ENCODE measurements at regions not wholly inside any gene's neighbourhood (a gene's known extent, or its start where the extent isn't known, plus 50 kb on each side); places are given as distances from the start of the nearest gene placed in this dataset.
A peak's percentile ranks its signal among the peaks of the same experiment; 100 is the strongest.

DNA sequence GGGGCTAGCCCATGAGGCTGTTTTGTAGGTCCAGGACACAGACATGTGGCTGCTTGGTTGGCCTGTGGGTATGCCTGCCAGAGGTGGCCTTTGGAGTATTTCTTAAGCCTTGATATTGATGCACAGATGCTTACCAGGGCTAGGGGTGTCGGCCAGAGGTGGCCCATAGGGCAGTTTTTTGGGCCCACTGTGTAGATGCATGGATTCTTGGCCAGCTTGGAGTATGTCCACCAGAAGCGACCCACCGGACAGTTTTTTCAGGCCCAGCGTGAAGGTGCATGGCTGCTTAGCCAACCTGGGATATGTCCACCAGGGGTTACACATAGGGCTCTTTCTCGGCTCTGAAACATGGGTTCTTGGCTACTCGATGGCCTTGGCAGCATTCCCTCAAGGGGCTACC, 1199.1 kb downstream of the CNTNAP5 start:
- TF ChIP-seq, protein P1, sequence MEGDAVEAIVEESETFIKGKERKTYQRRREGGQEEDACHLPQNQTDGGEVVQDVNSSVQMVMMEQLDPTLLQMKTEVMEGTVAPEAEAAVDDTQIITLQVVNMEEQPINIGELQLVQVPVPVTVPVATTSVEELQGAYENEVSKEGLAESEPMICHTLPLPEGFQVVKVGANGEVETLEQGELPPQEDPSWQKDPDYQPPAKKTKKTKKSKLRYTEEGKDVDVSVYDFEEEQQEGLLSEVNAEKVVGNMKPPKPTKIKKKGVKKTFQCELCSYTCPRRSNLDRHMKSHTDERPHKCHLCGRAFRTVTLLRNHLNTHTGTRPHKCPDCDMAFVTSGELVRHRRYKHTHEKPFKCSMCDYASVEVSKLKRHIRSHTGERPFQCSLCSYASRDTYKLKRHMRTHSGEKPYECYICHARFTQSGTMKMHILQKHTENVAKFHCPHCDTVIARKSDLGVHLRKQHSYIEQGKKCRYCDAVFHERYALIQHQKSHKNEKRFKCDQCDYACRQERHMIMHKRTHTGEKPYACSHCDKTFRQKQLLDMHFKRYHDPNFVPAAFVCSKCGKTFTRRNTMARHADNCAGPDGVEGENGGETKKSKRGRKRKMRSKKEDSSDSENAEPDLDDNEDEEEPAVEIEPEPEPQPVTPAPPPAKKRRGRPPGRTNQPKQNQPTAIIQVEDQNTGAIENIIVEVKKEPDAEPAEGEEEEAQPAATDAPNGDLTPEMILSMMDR (conservative IDR thresholded peaks at IDR 0.05): no peak
- Mint-ChIP-seq H3K27me3 (ENCODE audit: insufficient read depth) (no peaks in the 10 kb centered on the region), H3K9me3 (peaks cover 20% of the 10 kb centered on the region), H3K4me1 (peaks cover 2% of the 10 kb centered on the region), H3K36me3 (ENCODE audit: low read depth) (no peaks in the 10 kb centered on the region), H3K27ac (no peak overlapping the region), H3K4me3 (no peak overlapping the region)
- Histone ChIP-seq H3K4me1 (ENCODE audit: control insufficient read depth, insufficient read depth, low read length) (no peaks in the 10 kb centered on the region), H3K36me3 (ENCODE audit: control insufficient read depth, insufficient read depth, low read length) (no peaks in the 10 kb centered on the region), H3K4me3 (ENCODE audit: low read length) (no peak overlapping the region), H3K27ac (ENCODE audit: low read depth, low read length) (no peak overlapping the region), H3K9ac (ENCODE audit: extremely low read depth, low read length, poor library complexity, severe bottlenecking) (no peak overlapping the region), H3K27me3 (ENCODE audit: control insufficient read depth, insufficient read depth, low read length, poor library complexity, severe bottlenecking) (no peaks in the 10 kb centered on the region), H3K9me3 (ENCODE audit: control insufficient read depth, low read length) (peaks cover 7% of the 10 kb centered on the region)
- 92 to 97% methylated on average over 6 of the region's 6 CpGs for WGBS, 2 experiments (ENCODE audit: insufficient coverage in 1 of 2, insufficient read length in 1 of 2)
- no peak for DNase-seq

DNA sequence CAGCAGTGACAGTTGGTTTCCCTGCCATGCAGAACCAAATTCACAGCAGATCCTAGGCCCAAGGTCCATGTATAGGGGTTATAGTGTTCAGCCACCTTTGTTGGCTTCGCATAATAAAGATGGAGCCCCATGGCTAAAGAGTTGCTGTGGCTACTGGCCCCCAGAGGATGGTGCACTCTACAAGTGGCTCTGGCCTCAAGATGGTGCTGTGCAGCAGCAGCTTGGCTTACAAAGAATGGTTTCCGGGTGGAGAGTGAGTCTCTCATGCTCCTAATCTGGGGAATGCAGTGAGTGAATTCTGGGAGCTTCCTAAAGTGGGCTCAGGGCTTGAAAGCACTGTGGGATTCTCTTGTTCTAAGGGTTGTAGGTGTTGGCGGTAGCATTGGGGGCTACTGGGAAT, 1199.7 kb downstream of the CNTNAP5 start:
- H3K27me3 Mint-ChIP-seq (ENCODE audit: insufficient read depth): no peaks in the 10 kb centered on the region
- no peak overlapping the region for H3K4me3 Mint-ChIP-seq
- Histone ChIP-seq H3K27me3 (ENCODE audit: control insufficient read depth, insufficient read depth, low read length, poor library complexity, severe bottlenecking) (no peaks in the 10 kb centered on the region), H3K9ac (ENCODE audit: extremely low read depth, low read length, poor library complexity, severe bottlenecking) (no peak overlapping the region), H3K27ac (ENCODE audit: low read depth, low read length) (no peak overlapping the region), H3K9me3 (ENCODE audit: control insufficient read depth, low read length) (peaks cover 7% of the 10 kb centered on the region), H3K4me1 (ENCODE audit: control insufficient read depth, insufficient read depth, low read length) (no peaks in the 10 kb centered on the region), H3K4me3 (ENCODE audit: low read length) (no peak overlapping the region), H3K36me3 (ENCODE audit: control insufficient read depth, insufficient read depth, low read length) (no peaks in the 10 kb centered on the region)
- DNase-seq: peak; percentile 72
- 94% methylated on average over 3 of the region's 3 CpGs; no CpG with 5 or more reads in 1 of the 2 experiments for WGBS, 2 experiments (ENCODE audit: insufficient coverage in 1 of 2, insufficient read length in 1 of 2)
- peak overlapping the region; percentile 77 for H3K27ac Mint-ChIP-seq
- TF ChIP-seq, protein P1 (conservative IDR thresholded peaks at IDR 0.05): peak; percentile 70
- peaks cover 2% of the 10 kb centered on the region for H3K4me1 Mint-ChIP-seq
- H3K9me3 Mint-ChIP-seq: peaks cover 20% of the 10 kb centered on the region
- H3K36me3 Mint-ChIP-seq (ENCODE audit: low read depth): no peaks in the 10 kb centered on the region

DNA sequence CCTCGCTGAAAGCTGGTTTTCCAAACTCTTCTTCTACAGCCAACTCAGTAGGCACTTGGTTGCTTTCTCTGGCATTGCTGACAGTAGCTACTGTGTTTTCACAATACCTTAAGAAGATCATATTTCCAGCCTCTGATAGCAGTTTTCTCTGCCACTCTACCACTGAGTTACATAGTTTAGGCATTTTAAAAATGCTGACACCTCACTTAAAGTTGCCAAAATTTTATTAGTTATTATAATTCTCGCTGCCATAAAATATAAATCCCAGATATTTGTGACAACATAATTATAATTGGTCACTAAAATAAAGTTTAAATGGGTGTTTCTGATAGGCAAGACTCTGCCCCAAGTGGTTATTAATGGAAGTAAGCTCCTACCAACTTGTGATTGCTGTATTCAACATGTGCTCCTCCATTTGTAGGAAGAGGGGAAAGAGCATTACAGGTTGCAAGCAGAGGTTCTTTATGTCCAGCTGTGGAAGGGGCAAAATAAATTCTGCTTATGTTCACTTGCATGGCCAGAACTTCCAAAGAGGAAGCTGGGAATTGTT, 1202.8 kb downstream of the CNTNAP5 start:
- H3K27ac ChIP-seq (ENCODE audit: low read depth, low read length): no peak overlapping the region
- Mint-ChIP-seq H3K9me3 (peaks cover 3% of the 10 kb centered on the region), H3K27ac (no peak overlapping the region), H3K4me3 (no peak overlapping the region), H3K27me3 (ENCODE audit: insufficient read depth) (no peaks in the 10 kb centered on the region), H3K4me1 (peaks cover 2% of the 10 kb centered on the region), H3K36me3 (ENCODE audit: low read depth) (no peaks in the 10 kb centered on the region)
- DNase-seq: no peak
- no peaks in the 10 kb centered on the region for H3K4me1 ChIP-seq (ENCODE audit: control insufficient read depth, insufficient read depth, low read length)
- 90 to 100% methylated on average over 1 of the region's 2 CpGs for WGBS, 2 experiments (ENCODE audit: insufficient coverage in 1 of 2, insufficient read length in 1 of 2)
- H3K27me3 ChIP-seq (ENCODE audit: control insufficient read depth, insufficient read depth, low read length, poor library complexity, severe bottlenecking): no peaks in the 10 kb centered on the region
- H3K9ac ChIP-seq (ENCODE audit: extremely low read depth, low read length, poor library complexity, severe bottlenecking): no peak overlapping the region
- H3K36me3 ChIP-seq (ENCODE audit: control insufficient read depth, insufficient read depth, low read length): no peaks in the 10 kb centered on the region
- no peaks in the 10 kb centered on the region for H3K9me3 ChIP-seq (ENCODE audit: control insufficient read depth, low read length)
- H3K4me3 ChIP-seq (ENCODE audit: low read length): no peak overlapping the region
- TF ChIP-seq, protein P1 (conservative IDR thresholded peaks at IDR 0.05): peak; percentile 72
